Kidney (tissue), 13 donors: ENCODE measurements at regions not wholly inside any gene's neighbourhood (a gene's known extent, or its start where the extent isn't known, plus 50 kb on each side); places are given as distances from the start of the nearest gene placed in this dataset.

Experiments
- DNase-seq, 5 donors: peaks; one replicate each; pipeline ENCODE4 v3.0.0-alpha.2; 2013 to 2020
- FAIRE-seq: peaks from 2 replicates; lab custom pipeline; 2012; peaks lifted over from hg19 to GRCh38; lab: Jason Lieb, UNC
- H3K27ac ChIP-seq, 2 donors: one replicate each; pipeline ENCODE4 v1.7.0; 2013; ENCODE audit warnings: low read depth in 2 of 2, low read length in 2 of 2, inconsistent platforms in 1 of 2
- H3K27me3 ChIP-seq: one replicate; pipeline ENCODE4 v1.7.1; 2013; ENCODE audit warnings: low read length, inconsistent platforms; ENCODE audit not compliant: control insufficient read depth, insufficient read depth
- H3K36me3 ChIP-seq, 3 donors: one replicate each; pipeline versions ENCODE4 v1.7.0 to v1.7.1; 2013; ENCODE audit warnings: low read length in 3 of 3, control low read depth in 1 of 3, inconsistent platforms in 1 of 3; ENCODE audit not compliant: insufficient read depth in 3 of 3, control insufficient read depth in 2 of 3
- H3K4me1 ChIP-seq, 3 donors: one replicate each; pipeline versions ENCODE4 v1.7.0 to v1.7.1; 2013; ENCODE audit warnings: low read length in 3 of 3, inconsistent platforms in 1 of 3, low read depth in 1 of 3; ENCODE audit not compliant: control insufficient read depth in 2 of 3, insufficient read depth in 2 of 3
- H3K4me3 ChIP-seq, 3 donors: one replicate each; pipeline versions ENCODE4 v1.7.0 to v1.8.1; 2013; ENCODE audit warnings: low read length in 3 of 3, control low read depth in 1 of 3, inconsistent platforms in 1 of 3
- H3K9ac ChIP-seq, 3 donors: one replicate each; pipeline versions ENCODE4 v1.7.0 to v1.7.1; 2013; ENCODE audit warnings: low read length in 3 of 3, control low read depth in 1 of 3, inconsistent platforms in 1 of 3
- H3K9me3 ChIP-seq, 3 donors: one replicate each; pipeline versions ENCODE4 v1.7.0 to v1.7.1; 2013; ENCODE audit warnings: low read length in 3 of 3, control low read depth in 1 of 3, inconsistent platforms in 1 of 3; ENCODE audit not compliant: control insufficient read depth in 2 of 3, insufficient read depth in 1 of 3
- intact Hi-C: fragments of 100-400 bp; cut with DNase I; formaldehyde crosslinking; loops from one replicate; pipeline ENCODE4 v1.11.1; 2022
- TF ChIP-seq, protein P1 (sequence below): IDR thresholded peaks from 3 replicates; pipeline ENCODE4 v1.5.1; 2012; ENCODE audit warnings: mild to moderate bottlenecking, moderate library complexity, borderline replicate concordance; ENCODE audit not compliant: insufficient read depth; ENCODE audit errors: extremely low read depth
- donor health status: control.
- donor health status: control.
- donor health status: control.
- donor health status: control.
- donor health status: control.
- donor health status: DM: yes; HTN: yes; CAD: no.
- donor health status: Normal renal cell carcinoma (clear cell type).

DNA sequence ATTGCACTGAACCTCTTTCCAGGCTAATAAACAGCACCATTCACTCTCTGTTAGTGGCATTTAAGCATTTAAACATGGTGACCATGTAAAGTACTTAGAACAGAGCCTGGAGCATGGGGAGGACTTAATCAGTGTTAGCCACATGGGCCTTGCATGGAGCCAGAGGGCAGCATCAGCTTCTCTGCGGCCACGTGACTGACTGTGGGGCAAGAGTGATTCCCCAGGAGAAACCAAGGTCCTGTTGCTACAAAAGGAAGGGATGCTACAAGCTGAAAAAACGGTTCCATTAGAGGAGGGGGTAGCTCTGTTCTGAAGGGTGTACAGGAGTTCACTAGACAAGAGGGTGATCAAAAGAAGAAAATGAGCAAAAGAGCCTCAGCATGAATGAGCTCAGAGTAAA lies 256.8 kb downstream of the MATN1 start:
- no peak overlapping the region for H3K4me3 ChIP-seq
- TF ChIP-seq, protein P1, sequence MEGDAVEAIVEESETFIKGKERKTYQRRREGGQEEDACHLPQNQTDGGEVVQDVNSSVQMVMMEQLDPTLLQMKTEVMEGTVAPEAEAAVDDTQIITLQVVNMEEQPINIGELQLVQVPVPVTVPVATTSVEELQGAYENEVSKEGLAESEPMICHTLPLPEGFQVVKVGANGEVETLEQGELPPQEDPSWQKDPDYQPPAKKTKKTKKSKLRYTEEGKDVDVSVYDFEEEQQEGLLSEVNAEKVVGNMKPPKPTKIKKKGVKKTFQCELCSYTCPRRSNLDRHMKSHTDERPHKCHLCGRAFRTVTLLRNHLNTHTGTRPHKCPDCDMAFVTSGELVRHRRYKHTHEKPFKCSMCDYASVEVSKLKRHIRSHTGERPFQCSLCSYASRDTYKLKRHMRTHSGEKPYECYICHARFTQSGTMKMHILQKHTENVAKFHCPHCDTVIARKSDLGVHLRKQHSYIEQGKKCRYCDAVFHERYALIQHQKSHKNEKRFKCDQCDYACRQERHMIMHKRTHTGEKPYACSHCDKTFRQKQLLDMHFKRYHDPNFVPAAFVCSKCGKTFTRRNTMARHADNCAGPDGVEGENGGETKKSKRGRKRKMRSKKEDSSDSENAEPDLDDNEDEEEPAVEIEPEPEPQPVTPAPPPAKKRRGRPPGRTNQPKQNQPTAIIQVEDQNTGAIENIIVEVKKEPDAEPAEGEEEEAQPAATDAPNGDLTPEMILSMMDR, result no peak

DNA sequence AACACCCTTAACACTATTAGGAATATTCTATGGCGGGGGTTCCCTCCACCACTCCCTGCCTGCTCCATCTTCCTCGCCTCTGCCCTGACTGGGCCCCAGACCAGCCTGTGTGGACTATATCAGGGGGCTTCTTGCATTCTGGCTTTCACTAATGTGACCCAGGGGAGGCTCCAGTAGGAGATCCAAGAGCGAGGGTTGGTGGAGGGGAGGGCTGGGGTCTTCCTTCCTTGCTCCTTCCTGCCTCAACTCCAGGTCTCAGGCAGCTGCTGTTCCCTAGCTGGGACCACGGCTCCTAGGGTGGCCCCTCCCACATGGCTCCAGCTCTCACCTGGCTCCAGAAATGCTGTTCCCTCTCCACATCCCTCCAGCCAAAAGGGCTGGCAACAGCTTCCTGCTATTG lies 257.4 kb downstream of the MATN1 start:
- H3K9ac ChIP-seq, result no peak overlapping the region
- H3K4me3 ChIP-seq, result no peak overlapping the region
- H3K27me3 ChIP-seq, result no peaks in the 10 kb centered on the region
- DNase-seq (peak in 1 of 5 donors; percentile 29), FAIRE-seq (no peak)
- no peak overlapping the region for H3K27ac ChIP-seq
- intact Hi-C loops, result no loop called here
- TF ChIP-seq, protein P1, result no peak
- H3K4me1 ChIP-seq, result no peaks in the 10 kb centered on the region
- H3K36me3 ChIP-seq, result no peaks in the 10 kb centered on the region
- no peaks in the 10 kb centered on the region for H3K9me3 ChIP-seq

More for the DNA sequence above, 256.8 kb downstream of the MATN1 start:
- H3K27ac ChIP-seq, result no peak overlapping the region
- no peak overlapping the region for H3K9ac ChIP-seq
- H3K9me3 ChIP-seq, result no peaks in the 10 kb centered on the region
- intact Hi-C loops, result no loop called here
- no peaks in the 10 kb centered on the region for H3K36me3 ChIP-seq
- DNase-seq (peak in 1 of 5 donors; percentile 9), FAIRE-seq (no peak)
- no peaks in the 10 kb centered on the region for H3K4me1 ChIP-seq
- H3K27me3 ChIP-seq, result no peaks in the 10 kb centered on the region

- H3K27ac ChIP-seq, result no peak overlapping the region
- peak in 1 of 5 donors; percentile 8 for DNase-seq
- intact Hi-C loops, result no loop called here
- TF ChIP-seq, protein P1, result no peak
- no peak overlapping the region for H3K4me3 ChIP-seq
- H3K9me3 ChIP-seq, result peaks cover 0 to 5% (median 0%) of the 10 kb centered on the region in 3 donors
- H3K4me1 ChIP-seq, result no peaks in the 10 kb centered on the region
- no peak for FAIRE-seq
- H3K9ac ChIP-seq, result no peak overlapping the region
- no peaks in the 10 kb centered on the region for H3K36me3 ChIP-seq
- H3K27me3 ChIP-seq, result no peaks in the 10 kb centered on the region
Observed at GRCh38 chr1:30465096-30465495, 258.3 kb downstream of the MATN1 start.

DNA sequence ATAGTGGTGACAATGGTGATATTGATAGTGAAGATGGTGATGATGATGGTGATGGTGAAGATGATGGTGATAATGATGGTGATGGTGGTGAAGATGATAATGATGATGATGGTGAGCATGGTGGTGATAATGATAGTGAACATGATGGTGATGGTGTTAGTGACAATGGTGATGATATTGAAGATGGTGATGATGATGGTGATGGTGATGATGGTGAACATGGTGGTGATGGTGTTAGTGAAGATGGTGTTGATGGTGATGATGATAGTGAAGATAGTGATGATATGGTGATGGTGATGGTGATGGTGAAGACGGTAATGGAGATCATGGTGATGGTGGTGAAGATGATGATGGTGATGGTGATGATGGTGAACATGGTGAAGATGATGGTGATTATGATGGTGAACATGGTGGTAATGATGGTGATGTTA lies 259.2 kb downstream of the MATN1 start:
- H3K9ac ChIP-seq, result no peak overlapping the region
- no peaks in the 10 kb centered on the region for H3K27me3 ChIP-seq
- FAIRE-seq, result no peak
- H3K36me3 ChIP-seq, result no peaks in the 10 kb centered on the region
- H3K9me3 ChIP-seq, result peaks cover 0 to 5% (median 0%) of the 10 kb centered on the region in 3 donors
- H3K4me3 ChIP-seq, result peak overlapping the region in 1 of 3 donors; percentile 11
- H3K4me1 ChIP-seq, result no peaks in the 10 kb centered on the region
- no peak overlapping the region for H3K27ac ChIP-seq
- no peak for DNase-seq
- TF ChIP-seq, protein P1, result no peak
- intact Hi-C loops, result no loop called here
